ENCODE measurements at regions not wholly inside any gene's neighbourhood (a gene's known extent, or its start where the extent isn't known, plus 50 kb on each side); places are given as distances from the start of the nearest gene placed in this dataset.

GRCh38 chr6:126531840-126532239 lies 191.9 kb downstream of the CENPW start:
- TF ChIP-seq CTCF (conservative IDR thresholded peaks at IDR 0.05; ENCODE audit: low read length) (no peak), EZH2phosphoT487 (IDR thresholded peaks at IDR 0.05; ENCODE audit: borderline replicate concordance) (no peak)
- no peaks in the 10 kb centered on the region for H3K36me3 ChIP-seq (ENCODE audit: insufficient read depth, low read length)
- H3K4me3 ChIP-seq (ENCODE audit: low read length, poor library complexity, severe bottlenecking) = no peak overlapping the region
- H2AFZ ChIP-seq (ENCODE audit: low read length) = no peak overlapping the region
- no peaks in the 10 kb centered on the region for H3F3A ChIP-seq (ENCODE audit: low read depth)
- H3K4me1 ChIP-seq (ENCODE audit: insufficient read depth, low read length, poor library complexity, severe bottlenecking) = no peaks in the 10 kb centered on the region
- H3K9ac ChIP-seq (ENCODE audit: low read depth, low read length, poor library complexity, severe bottlenecking) = no peak overlapping the region
- H3K79me2 ChIP-seq (ENCODE audit: insufficient read depth, low read length) = no peaks in the 10 kb centered on the region
- no peaks in the 10 kb centered on the region for H3K9me3 ChIP-seq (ENCODE audit: insufficient read depth, low read depth, low read length)
- no peak overlapping the region for H3K4me2 ChIP-seq (ENCODE audit: low read depth, low read length, poor library complexity, severe bottlenecking)
- no peaks in the 10 kb centered on the region for H4K20me1 ChIP-seq (ENCODE audit: insufficient read depth, low read length, poor library complexity, severe bottlenecking)
- no peaks in the 10 kb centered on the region for H3K9me2 ChIP-seq (replicated peaks; ENCODE audit: low read depth, low read length)
- no peaks in the 10 kb centered on the region for H3K27me3 ChIP-seq (ENCODE audit: insufficient read depth, low read length, poor library complexity, severe bottlenecking)

- no peak for TF ChIP-seq CTCF (conservative IDR thresholded peaks at IDR 0.05; ENCODE audit: low read length)
- no peak for TF ChIP-seq EZH2phosphoT487 (IDR thresholded peaks at IDR 0.05; ENCODE audit: borderline replicate concordance)
- Histone ChIP-seq H3K9me3 (ENCODE audit: insufficient read depth, low read depth, low read length) (no peaks in the 10 kb centered on the region), H3K79me2 (ENCODE audit: insufficient read depth, low read length) (no peaks in the 10 kb centered on the region), H3K9ac (ENCODE audit: low read depth, low read length, poor library complexity, severe bottlenecking) (no peak overlapping the region), H3K27me3 (ENCODE audit: insufficient read depth, low read length, poor library complexity, severe bottlenecking) (no peaks in the 10 kb centered on the region), H3K36me3 (ENCODE audit: insufficient read depth, low read length) (no peaks in the 10 kb centered on the region), H3F3A (ENCODE audit: low read depth) (no peaks in the 10 kb centered on the region), H3K9me2 (replicated peaks; ENCODE audit: low read depth, low read length) (no peaks in the 10 kb centered on the region), H2AFZ (ENCODE audit: low read length) (no peak overlapping the region), H3K4me2 (ENCODE audit: low read depth, low read length, poor library complexity, severe bottlenecking) (no peak overlapping the region), H3K4me3 (ENCODE audit: low read length, poor library complexity, severe bottlenecking) (no peak overlapping the region), H4K20me1 (ENCODE audit: insufficient read depth, low read length, poor library complexity, severe bottlenecking) (no peaks in the 10 kb centered on the region), H3K4me1 (ENCODE audit: insufficient read depth, low read length, poor library complexity, severe bottlenecking) (no peaks in the 10 kb centered on the region)
Measured at GRCh38 chr6:126534401-126534800, 194.5 kb downstream of the CENPW start.

- no peaks in the 10 kb centered on the region for H4K20me1 ChIP-seq (ENCODE audit: insufficient read depth, low read length, poor library complexity, severe bottlenecking)
- no peaks in the 10 kb centered on the region for H3K4me1 ChIP-seq (ENCODE audit: insufficient read depth, low read length, poor library complexity, severe bottlenecking)
- no peaks in the 10 kb centered on the region for H3K9me3 ChIP-seq (ENCODE audit: insufficient read depth, low read depth, low read length)
- TF ChIP-seq CTCF (conservative IDR thresholded peaks at IDR 0.05; ENCODE audit: low read length) (no peak), EZH2phosphoT487 (IDR thresholded peaks at IDR 0.05; ENCODE audit: borderline replicate concordance) (no peak)
- no peaks in the 10 kb centered on the region for H3K9me2 ChIP-seq (replicated peaks; ENCODE audit: low read depth, low read length)
- no peaks in the 10 kb centered on the region for H3K27me3 ChIP-seq (ENCODE audit: insufficient read depth, low read length, poor library complexity, severe bottlenecking)
- no peak overlapping the region for H3K4me3 ChIP-seq (ENCODE audit: low read length, poor library complexity, severe bottlenecking)
- H3K9ac ChIP-seq (ENCODE audit: low read depth, low read length, poor library complexity, severe bottlenecking) = no peak overlapping the region
- no peaks in the 10 kb centered on the region for H3K36me3 ChIP-seq (ENCODE audit: insufficient read depth, low read length)
- no peak overlapping the region for H2AFZ ChIP-seq (ENCODE audit: low read length)
- H3F3A ChIP-seq (ENCODE audit: low read depth) = no peaks in the 10 kb centered on the region
- no peak overlapping the region for H3K4me2 ChIP-seq (ENCODE audit: low read depth, low read length, poor library complexity, severe bottlenecking)
- H3K79me2 ChIP-seq (ENCODE audit: insufficient read depth, low read length) = no peaks in the 10 kb centered on the region
Measured at GRCh38 chr6:126535138-126535537, 195.2 kb downstream of the CENPW start.
